Islet of Langerhans (tissue), 1 donor: ENCODE measurements at regions not wholly inside any gene's neighbourhood (a gene's known extent, or its start where the extent isn't known, plus 50 kb on each side); places are given as distances from the start of the nearest gene placed in this dataset.

Experiments used
- FAIRE-seq: peaks from one replicate; lab custom pipeline; 2011; peaks lifted over from hg19 to GRCh38; lab: Jason Lieb, UNC

DNA sequence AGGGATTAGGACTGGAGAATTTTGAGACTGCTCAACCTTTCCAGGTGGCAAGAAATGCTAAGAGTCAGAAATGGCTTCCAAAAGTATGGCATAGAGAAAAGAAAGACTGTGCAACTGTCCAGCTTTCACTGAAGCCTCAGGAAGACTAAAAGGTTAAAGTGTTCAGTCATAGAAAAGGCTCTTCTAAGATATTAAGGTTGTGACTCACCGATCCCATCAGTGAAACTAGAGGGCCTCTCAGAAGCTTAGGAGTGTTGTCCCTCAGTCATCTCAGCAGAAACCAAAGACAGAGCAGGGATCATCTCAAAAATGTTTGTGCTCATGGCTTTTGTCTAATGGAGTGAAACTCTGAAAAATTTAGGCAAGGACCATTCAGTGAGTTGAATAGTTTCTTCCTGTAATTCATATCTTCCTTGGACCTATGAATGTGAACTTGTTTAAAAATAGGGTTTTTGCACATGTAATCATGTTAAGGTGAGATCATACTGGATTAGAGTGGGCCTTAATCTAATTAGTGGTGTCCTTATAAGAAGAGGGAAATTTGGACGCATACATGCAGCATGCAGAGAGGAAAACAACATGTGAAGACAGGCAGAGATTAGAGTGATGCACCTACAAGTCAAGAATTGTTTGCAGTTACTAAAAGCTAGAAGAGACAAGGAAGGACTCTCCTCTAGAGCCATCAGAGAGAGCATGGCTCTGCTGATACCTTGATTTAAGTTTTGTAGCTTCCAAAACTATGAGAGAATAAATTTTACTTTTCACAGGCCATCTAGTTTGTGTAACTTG, 71.3 kb downstream of the RPE65 start:
- no peak for FAIRE-seq

GRCh38 chr1:68377098-68377497, 72.7 kb downstream of the RPE65 start:
- no peak for FAIRE-seq

DNA sequence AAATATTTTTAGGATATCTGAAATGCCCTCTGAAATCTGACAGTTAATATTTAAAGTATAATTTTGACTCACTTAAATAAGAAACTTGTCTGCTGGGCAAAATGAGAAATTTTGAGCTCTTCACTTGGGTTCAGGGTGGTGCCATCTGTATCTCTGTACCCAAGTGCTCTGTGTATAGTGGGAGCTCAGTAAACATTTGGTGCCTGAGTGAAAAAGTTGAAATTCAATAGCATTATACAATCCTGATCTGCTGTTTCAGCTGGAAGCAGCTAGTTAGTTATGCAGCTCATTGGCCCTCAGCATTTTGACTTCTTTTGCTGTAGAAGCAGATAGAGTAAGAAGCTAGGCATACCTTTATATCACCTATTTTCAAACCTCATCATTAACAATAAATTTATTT, 73.3 kb downstream of the RPE65 start:
- FAIRE-seq: no peak

DNA sequence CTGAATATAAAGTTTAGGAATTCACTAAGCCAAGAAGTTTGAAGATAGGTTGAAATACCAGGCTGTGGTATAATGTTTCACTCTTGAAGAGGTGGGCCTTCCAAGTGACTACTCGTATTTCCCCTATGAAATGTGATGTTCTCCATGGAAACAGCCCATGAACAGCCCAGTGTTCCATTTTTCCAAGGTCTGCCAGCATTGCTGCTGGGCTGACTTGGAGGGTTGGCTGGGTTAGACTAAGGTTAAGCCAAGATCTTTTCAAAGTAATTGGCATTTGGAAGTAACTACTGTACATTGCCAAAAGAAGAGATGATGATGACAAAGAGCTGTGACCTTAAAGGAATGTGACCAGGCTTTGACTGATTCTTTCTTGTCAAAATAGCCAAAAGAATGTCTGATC, 73.8 kb downstream of the RPE65 start:
- FAIRE-seq: no peak

DNA sequence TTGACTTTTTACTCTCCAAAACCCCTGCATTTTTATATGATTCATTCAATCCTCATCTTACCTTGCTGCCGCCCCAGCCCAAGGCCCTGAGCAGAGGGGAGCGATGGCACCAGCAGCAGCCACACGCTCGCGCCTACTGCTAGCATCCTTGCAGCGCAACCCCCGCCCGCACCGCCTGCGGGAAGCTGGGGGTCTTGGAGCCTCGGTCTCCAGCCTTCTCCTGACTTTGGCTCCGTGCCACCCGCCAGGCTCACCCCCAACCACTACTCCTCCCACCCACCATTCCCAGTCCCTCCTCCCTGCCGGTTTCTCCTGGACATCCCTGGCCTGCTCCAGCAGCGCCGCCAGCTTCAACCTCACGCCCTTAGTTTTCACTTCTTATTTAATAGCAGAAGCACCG, 76.6 kb downstream of the RPE65 start:
- no peak for FAIRE-seq

DNA sequence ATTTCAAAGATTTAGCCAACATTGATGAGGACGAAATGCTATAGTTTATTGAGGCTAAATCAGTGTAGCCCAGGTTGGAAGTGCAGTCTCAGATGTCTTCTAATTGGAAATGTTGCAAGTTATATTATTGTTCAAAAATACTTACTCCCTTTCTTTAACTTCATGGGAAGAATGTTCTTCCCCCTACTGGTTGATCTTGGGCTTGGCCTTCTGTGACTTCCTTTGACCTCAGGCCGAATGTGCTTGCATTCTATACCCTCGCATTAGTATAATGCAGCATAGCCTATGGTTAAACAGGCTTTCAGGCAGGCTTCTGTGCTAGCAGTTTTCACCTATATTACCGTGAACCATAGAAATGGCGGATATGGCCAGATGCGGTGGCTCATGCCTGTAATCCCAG, 77.3 kb downstream of the RPE65 start:
- FAIRE-seq: no peak

DNA sequence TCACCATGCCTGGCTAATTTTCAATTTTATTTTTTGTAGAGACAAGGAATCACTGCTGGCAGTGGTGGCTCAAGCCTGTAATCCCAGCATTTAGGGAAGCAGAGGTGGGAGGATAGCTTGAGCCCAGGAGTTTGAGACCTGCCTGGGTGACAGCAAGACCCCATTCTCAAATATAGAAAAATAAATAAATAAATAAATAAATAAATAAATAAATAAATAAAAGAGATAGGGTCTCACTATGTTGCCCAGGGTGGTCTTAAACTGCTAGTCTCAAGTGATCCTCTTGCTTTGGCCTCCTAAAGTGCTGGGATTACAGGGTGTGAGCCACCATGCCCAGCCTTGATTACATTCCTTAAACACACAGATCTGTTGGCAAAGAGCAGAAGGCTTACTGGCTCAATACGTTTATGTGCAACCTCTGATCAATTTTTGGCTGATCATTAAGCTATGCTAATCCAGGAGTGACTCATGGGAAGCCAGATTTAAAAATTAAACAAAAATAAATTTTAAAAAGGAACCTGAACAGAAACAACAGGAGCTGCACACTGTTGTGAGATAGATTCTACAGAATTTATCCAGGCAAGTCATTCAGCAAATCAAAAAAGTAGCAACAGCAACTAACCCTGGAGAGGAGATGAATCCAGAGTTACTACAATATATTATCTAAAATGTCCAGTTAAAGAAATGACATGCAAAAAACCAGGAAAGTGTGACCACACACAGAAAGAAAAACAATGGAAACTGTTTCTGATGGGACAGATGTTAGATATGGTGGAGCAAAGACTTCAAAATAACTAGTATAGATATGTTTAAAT, 79.4 kb downstream of the RPE65 start:
- no peak for FAIRE-seq

- no peak for FAIRE-seq
Observed at GRCh38 chr1:68366572-68366971, 83.2 kb downstream of the RPE65 start.

- FAIRE-seq: no peak
Observed at GRCh38 chr1:68365709-68366382, 83.9 kb downstream of the RPE65 start.

GRCh38 chr1:68363339-68363738, 86.4 kb downstream of the RPE65 start:
- no peak for FAIRE-seq

GRCh38 chr1:68361346-68361910, 88.3 kb downstream of the RPE65 start:
- FAIRE-seq: no peak

DNA sequence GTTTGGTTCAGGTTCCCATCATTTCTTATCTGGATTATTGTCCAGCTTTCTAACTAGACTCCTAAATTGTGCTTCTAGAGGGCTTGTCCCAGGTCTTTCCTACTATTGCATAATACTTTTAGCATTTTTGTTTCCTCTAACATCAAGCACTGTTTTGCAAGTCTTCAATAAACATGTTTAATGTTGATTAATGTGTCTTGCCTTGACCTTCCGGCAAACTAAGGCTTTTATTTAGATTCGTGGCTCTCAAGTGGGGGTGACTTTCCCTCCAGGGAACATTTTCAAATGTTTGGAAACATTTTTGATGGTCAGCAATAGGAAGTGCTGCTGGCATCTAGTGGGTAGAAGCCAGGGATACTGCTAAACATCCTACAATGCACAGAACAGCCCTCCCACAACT, 90.7 kb downstream of the RPE65 start:
- no peak for FAIRE-seq

GRCh38 chr1:68358439-68358838, 91.3 kb downstream of the RPE65 start:
- no peak for FAIRE-seq

DNA sequence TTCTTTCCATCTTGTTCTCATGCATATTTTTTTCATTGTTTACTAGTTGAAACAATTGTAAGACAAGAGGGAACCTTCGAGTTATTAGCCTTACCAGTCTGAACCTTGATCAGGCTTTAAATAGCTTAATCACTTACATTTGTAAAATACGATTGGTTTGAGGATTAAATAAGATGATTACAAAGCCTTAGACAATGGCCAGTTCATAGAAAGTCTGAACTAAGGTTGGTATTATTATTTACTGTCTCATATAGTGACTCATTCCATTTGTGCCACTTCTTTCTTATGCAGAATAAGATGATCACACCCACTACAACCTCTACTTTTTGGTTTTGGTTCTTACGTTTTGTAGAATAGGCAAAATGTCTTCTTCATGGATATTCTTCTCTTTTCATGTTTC, 94.1 kb downstream of the RPE65 start:
- no peak for FAIRE-seq

DNA sequence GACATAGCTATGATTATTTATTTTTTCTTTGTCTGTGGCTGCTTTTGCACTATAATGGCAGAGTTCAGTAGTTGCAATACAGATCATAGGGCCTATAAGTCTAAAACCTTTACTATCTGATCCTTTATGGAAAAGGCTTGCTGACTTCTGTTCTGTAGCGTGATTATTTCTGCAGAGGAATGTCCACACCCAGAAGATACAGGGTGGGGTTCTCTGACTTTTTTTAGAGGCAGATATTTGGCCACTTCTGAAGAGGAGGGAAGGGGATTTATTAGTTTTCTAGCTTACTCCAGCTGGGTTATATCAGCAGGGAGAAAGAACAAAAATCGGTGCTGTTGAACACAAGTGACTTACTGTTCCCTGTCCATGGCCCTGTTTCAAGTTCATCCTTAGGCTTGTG, 97.6 kb downstream of the RPE65 start:
- no peak for FAIRE-seq

- no peak for FAIRE-seq
Observed at GRCh38 chr1:68347415-68347814, 102.3 kb downstream of the RPE65 start.

- FAIRE-seq: peak; percentile 27
Observed at GRCh38 chr1:68346188-68346808, 103.5 kb downstream of the RPE65 start.

DNA sequence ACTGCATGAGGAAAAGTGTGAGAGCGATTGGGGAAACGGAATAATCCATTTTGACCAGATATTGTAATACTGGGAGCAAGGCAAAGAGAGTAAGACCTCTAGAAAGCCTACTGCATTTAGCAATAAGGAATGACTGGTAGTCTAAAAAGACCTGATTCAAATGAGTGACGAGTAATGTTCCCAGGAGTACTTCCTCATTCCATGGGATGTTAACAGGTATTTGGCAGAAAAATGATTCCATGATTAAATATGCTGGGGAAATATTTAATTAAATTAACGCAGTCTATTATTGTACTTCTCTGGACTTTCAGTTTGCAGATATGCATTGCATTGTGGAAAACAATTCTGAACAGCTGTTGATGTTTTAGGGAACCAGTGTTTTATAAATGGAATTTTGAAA, 105.5 kb downstream of the RPE65 start:
- FAIRE-seq: no peak

GRCh38 chr1:68340951-68341350, 108.6 kb upstream of the WLS start:
- FAIRE-seq: no peak

- no peak for FAIRE-seq
Observed at GRCh38 chr1:68339505-68339904, 107.2 kb upstream of the WLS start.

GRCh38 chr1:68338081-68338480, 105.8 kb upstream of the WLS start:
- no peak for FAIRE-seq

GRCh38 chr1:68332041-68332440, 99.7 kb upstream of the WLS start:
- FAIRE-seq: no peak
